Osteocyte (in vitro differentiated cells): ENCODE measurements at regions not wholly inside any gene's neighbourhood (a gene's known extent, or its start where the extent isn't known, plus 50 kb on each side); places are given as distances from the start of the nearest gene placed in this dataset.

Experiments used
- DNase-seq: peaks from one replicate; pipeline ENCODE4 v3.0.0; 2021; ENCODE audit warnings: mixed read lengths; ENCODE audit not compliant: unreplicated experiment; ENCODE audit errors: extremely low spot score
- H3K27ac Mint-ChIP-seq: one replicate; pipeline ENCODE4 v1.8.0; 2021; ENCODE audit warnings: mild to moderate bottlenecking, mixed read lengths; ENCODE audit not compliant: unreplicated experiment
- H3K27me3 Mint-ChIP-seq: one replicate; pipeline ENCODE4 v1.8.0; 2021; ENCODE audit warnings: mixed read lengths; ENCODE audit not compliant: unreplicated experiment
- H3K36me3 Mint-ChIP-seq: one replicate; pipeline ENCODE4 v1.8.0; 2021; ENCODE audit warnings: mixed read lengths; ENCODE audit not compliant: unreplicated experiment
- H3K4me1 Mint-ChIP-seq: one replicate; pipeline ENCODE4 v1.8.0; 2021; ENCODE audit warnings: mixed read lengths; ENCODE audit not compliant: unreplicated experiment
- H3K4me3 Mint-ChIP-seq: one replicate; pipeline ENCODE4 v1.8.0; 2021; ENCODE audit warnings: mild to moderate bottlenecking, moderate library complexity, mixed read lengths; ENCODE audit not compliant: unreplicated experiment
- H3K9me3 Mint-ChIP-seq: one replicate; pipeline ENCODE4 v1.8.0; 2021; ENCODE audit warnings: mixed read lengths; ENCODE audit not compliant: unreplicated experiment
- CTCF ChIP-seq: fragments of 200-600 bp; sonication (generic); IDR thresholded peaks from 2 replicates; pipeline ENCODE4 v1.5.0; 2021; ENCODE audit warnings: antibody characterized with exemption, mild to moderate bottlenecking, moderate library complexity

DNA sequence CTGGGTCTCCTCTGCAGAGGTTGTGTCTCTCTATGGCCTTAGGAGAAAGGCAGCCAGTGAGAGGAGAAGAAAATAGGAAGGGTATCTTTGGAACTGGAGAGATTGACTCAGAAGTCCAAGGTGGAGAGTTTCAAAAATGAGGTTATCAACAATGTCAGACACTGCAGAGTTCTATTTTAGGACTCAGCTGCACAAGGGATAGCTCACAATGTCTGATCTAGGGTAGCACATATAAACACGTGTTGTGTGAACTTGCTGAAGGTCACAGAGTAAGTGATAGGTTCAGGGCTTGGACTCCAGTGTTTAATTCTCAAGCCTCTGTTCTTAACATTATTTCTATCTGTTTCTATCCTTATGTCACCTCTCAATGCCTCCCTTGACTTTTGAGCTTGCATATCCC, 305.0 kb upstream of the LARGE1 start:
- H3K9me3 Mint-ChIP-seq, result peaks cover 53% of the 10 kb centered on the region

GRCh38 chr22:34236527-34236926, 316.3 kb upstream of the LARGE1 start:
- no peaks in the 10 kb centered on the region for H3K36me3 Mint-ChIP-seq

More for the DNA sequence above, 305.0 kb upstream of the LARGE1 start:
- Mint-ChIP-seq H3K4me3 (no peak overlapping the region), H3K27ac (no peak overlapping the region), H3K27me3 (no peaks in the 10 kb centered on the region), H3K36me3 (no peaks in the 10 kb centered on the region), H3K4me1 (no peaks in the 10 kb centered on the region)
- TF ChIP-seq CTCF, result no peak
- no peak for DNase-seq

DNA sequence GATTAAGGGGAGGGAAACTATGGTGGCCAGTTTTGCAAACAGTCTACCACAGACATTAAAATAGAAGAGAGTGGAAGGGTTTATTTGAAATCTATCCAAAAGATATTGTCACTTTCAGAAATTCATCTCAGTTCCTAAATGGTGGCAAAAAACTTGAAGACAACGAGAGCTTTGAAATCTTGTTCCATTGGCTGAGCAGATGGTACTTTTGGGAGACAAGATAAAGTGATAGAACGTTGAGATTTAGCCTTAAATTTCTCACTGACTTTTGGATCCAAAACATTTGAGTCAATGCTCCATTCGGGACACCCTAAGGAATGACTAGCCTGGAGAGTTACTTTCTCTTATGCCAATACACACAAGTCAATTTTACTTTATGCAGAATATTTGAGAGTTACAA, 319.1 kb upstream of the LARGE1 start:
- H3K36me3 Mint-ChIP-seq, result no peaks in the 10 kb centered on the region
- no peaks in the 10 kb centered on the region for H3K27me3 Mint-ChIP-seq
- H3K9me3 Mint-ChIP-seq, result peaks cover 62% of the 10 kb centered on the region
- no peak overlapping the region for H3K27ac Mint-ChIP-seq
- DNase-seq, result no peak
- no peak for TF ChIP-seq CTCF
- no peaks in the 10 kb centered on the region for H3K4me1 Mint-ChIP-seq
- H3K4me3 Mint-ChIP-seq, result no peak overlapping the region

More at GRCh38 chr22:34236527-34236926, 316.3 kb upstream of the LARGE1 start:
- peaks cover 70% of the 10 kb centered on the region for H3K9me3 Mint-ChIP-seq
- no peaks in the 10 kb centered on the region for H3K27me3 Mint-ChIP-seq
- H3K4me3 Mint-ChIP-seq, result no peak overlapping the region
- no peak for TF ChIP-seq CTCF
- H3K4me1 Mint-ChIP-seq, result no peaks in the 10 kb centered on the region
- H3K27ac Mint-ChIP-seq, result no peak overlapping the region
- DNase-seq, result no peak

GRCh38 chr22:34243023-34243422, 322.7 kb upstream of the LARGE1 start:
- no peak overlapping the region for H3K27ac Mint-ChIP-seq
- no peaks in the 10 kb centered on the region for H3K27me3 Mint-ChIP-seq
- no peak for DNase-seq
- H3K36me3 Mint-ChIP-seq, result no peaks in the 10 kb centered on the region
- peaks cover 53% of the 10 kb centered on the region for H3K9me3 Mint-ChIP-seq
- no peaks in the 10 kb centered on the region for H3K4me1 Mint-ChIP-seq
- TF ChIP-seq CTCF, result no peak
- H3K4me3 Mint-ChIP-seq, result no peak overlapping the region

- no peak for TF ChIP-seq CTCF
- Mint-ChIP-seq H3K4me1 (no peaks in the 10 kb centered on the region), H3K36me3 (no peaks in the 10 kb centered on the region), H3K4me3 (no peak overlapping the region), H3K27me3 (no peaks in the 10 kb centered on the region), H3K27ac (no peak overlapping the region), H3K9me3 (peaks cover 78% of the 10 kb centered on the region)
- DNase-seq, result no peak
Observed at GRCh38 chr22:34255042-34255441, 334.8 kb upstream of the LARGE1 start.
